Naive B cell (primary cell): ENCODE measurements at regions not wholly inside any gene's neighbourhood (a gene's known extent, or its start where the extent isn't known, plus 50 kb on each side); places are given as distances from the start of the nearest gene placed in this dataset.
"Not testable (repeated sequence)": the region's sequence is repeated elsewhere in the genome, so short reads cannot be mapped to it uniquely, and the experiment has no call there.

ENCODE experiments used
- ATAC-seq, 2 donors: fragments of 150-1000 bp; cut with Tn5 transposase; 2 replicates each; pipeline ENCODE4 v1.10.0; 2021; ENCODE audit warnings: low read depth in 2 of 2, mild to moderate bottlenecking in 2 of 2, moderate library complexity in 2 of 2
- DNase-seq: peaks from one replicate; pipeline ENCODE4 v3.0.0; 2022
- H3K27ac Mint-ChIP-seq, 6 donors: one replicate each; pipeline ENCODE4 v1.8.0; 2020 to 2022; ENCODE audit warnings: mild to moderate bottlenecking in 6 of 6, mixed read lengths in 6 of 6, moderate library complexity in 5 of 6, inconsistent platforms in 2 of 6
- H3K27me3 Mint-ChIP-seq, 3 donors: one replicate each; pipeline ENCODE4 v1.8.0; 2021 to 2022; ENCODE audit warnings: mixed read lengths in 3 of 3, mild to moderate bottlenecking in 1 of 3
- H3K36me3 Mint-ChIP-seq, 2 donors: one replicate each; pipeline ENCODE4 v1.8.0; 2020 to 2022; ENCODE audit warnings: mixed read lengths in 2 of 2, inconsistent platforms in 1 of 2, mild to moderate bottlenecking in 1 of 2
- H3K4me1 Mint-ChIP-seq, 3 donors: one replicate each; pipeline ENCODE4 v1.8.0; 2020 to 2022; ENCODE audit warnings: mixed read lengths in 3 of 3, inconsistent platforms in 1 of 3, mild to moderate bottlenecking in 1 of 3, moderate library complexity in 1 of 3
- H3K4me3 Mint-ChIP-seq, 8 donors: one replicate each; pipeline ENCODE4 v1.8.0; 2020 to 2022; ENCODE audit warnings: mild to moderate bottlenecking in 8 of 8, mixed read lengths in 8 of 8, moderate library complexity in 8 of 8, inconsistent platforms in 2 of 8
- H3K9me3 Mint-ChIP-seq, 7 donors: one replicate each; pipeline ENCODE4 v1.8.0; 2020 to 2022; ENCODE audit warnings: mixed read lengths in 7 of 7, mild to moderate bottlenecking in 5 of 7, inconsistent platforms in 2 of 7, moderate library complexity in 1 of 7

DNA sequence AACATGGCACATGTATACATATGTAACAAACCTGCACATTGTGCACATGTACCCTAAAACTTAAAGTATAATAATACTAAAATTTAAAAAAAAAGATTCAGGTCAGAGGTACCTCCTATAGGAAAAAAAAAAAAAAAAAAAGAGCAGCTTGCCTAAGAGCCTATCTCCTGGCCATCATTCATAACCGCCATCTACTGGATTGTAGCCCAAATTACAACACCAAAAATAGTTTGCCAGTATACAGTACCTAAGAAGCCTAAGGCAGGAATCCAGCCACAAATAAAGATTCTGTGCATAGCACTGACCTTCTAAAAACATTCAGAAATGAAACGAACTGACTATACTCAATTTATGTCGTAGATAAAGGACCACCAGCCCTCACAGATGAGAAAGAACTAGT lies 438.4 kb upstream of the ADGRB3 start:
- DNase-seq (no peak), ATAC-seq (no peak)
- Mint-ChIP-seq H3K4me3 (no peak overlapping the region), H3K4me1 (no peaks in the 10 kb centered on the region), H3K27me3 (no peaks in the 10 kb centered on the region), H3K9me3 (peaks cover 0 to 11% (median 0%) of the 10 kb centered on the region in 7 donors), H3K27ac (no peak overlapping the region), H3K36me3 (no peaks in the 10 kb centered on the region)

DNA sequence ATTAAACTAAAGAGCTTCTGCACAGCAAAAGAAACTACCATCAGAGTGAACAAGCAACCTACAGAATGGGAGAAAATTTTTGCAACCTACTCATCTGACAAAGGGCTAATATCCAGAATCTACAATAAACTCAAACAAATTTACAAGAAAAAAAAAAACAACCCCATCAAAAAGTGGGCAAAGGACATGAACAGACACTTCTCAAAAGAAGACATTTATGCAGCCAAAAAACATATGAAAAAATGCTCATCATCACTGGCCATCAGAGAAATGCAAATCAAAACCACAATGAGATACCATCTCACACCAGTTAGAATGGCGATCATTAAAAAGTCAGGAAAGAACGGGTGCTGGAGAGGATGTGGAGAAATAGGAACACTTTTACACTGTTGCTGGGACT lies 439.3 kb upstream of the ADGRB3 start:
- not testable (repeated sequence) for DNase-seq, H3K36me3 Mint-ChIP-seq, ATAC-seq, H3K4me1 Mint-ChIP-seq, H3K27me3 Mint-ChIP-seq, H3K9me3 Mint-ChIP-seq, H3K4me3 Mint-ChIP-seq, H3K27ac Mint-ChIP-seq

DNA sequence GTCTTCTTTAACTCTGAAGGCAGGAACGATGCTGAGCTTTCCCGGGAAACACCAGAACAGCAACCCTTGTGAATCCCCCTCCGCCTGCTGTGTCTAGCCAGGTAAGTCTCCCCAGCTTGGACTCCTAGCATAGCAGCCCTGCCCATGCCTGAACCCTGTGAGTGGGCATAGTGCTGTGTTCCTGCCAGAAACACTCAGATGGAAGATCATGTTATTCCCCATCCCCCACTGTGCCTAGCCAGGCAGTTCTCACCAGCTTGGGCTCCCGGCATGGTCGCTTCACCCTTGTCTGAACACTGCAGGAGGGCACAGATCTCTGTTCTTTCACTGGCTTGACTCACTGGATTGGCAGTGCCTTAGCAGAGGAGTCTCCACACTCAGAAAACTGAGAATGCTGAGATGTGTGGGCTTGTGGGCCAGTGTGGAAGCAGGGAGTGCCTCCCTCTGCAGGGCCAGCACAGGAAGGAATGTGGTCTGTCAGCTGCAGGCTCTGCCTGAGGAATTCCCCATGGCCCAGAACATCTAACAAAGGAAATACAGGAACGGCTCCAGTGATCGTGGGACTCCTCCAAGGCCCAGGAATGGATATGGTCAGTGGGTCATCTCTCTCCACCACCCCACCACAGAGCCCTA lies 440.1 kb upstream of the ADGRB3 start:
- H3K4me3 Mint-ChIP-seq, result no peak overlapping the region
- H3K4me1 Mint-ChIP-seq, result no peaks in the 10 kb centered on the region
- ATAC-seq (no peak), DNase-seq (no peak)
- H3K36me3 Mint-ChIP-seq, result no peaks in the 10 kb centered on the region
- no peaks in the 10 kb centered on the region for H3K27me3 Mint-ChIP-seq
- no peak overlapping the region for H3K27ac Mint-ChIP-seq
- peaks cover 0 to 8% (median 0%) of the 10 kb centered on the region in 7 donors for H3K9me3 Mint-ChIP-seq

DNA sequence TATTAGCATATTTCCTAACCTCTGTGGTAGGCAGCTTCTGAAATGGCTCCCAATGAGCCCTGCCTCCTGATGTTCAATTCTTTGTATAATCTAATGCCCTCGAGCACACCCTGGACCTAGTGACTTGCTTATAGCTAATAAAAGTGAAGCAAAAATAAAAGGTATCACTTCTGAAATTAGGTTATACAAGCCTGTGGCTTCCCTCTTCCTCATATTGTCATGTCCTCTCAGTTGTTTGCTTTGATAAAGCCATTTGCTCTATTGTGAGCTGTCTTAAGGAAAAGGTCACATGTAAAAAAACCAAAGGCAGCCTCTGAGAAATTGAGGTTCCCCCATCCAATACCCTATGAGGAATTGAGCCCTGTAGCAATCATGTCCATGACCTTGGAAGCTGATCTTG lies 442.1 kb upstream of the ADGRB3 start:
- ATAC-seq (no peak), DNase-seq (no peak)
- H3K27ac Mint-ChIP-seq, result no peak overlapping the region
- H3K27me3 Mint-ChIP-seq, result no peaks in the 10 kb centered on the region
- H3K4me3 Mint-ChIP-seq, result no peak overlapping the region
- no peaks in the 10 kb centered on the region for H3K4me1 Mint-ChIP-seq
- no peaks in the 10 kb centered on the region for H3K36me3 Mint-ChIP-seq
- H3K9me3 Mint-ChIP-seq, result peaks cover 0 to 3% (median 0%) of the 10 kb centered on the region in 7 donors

DNA sequence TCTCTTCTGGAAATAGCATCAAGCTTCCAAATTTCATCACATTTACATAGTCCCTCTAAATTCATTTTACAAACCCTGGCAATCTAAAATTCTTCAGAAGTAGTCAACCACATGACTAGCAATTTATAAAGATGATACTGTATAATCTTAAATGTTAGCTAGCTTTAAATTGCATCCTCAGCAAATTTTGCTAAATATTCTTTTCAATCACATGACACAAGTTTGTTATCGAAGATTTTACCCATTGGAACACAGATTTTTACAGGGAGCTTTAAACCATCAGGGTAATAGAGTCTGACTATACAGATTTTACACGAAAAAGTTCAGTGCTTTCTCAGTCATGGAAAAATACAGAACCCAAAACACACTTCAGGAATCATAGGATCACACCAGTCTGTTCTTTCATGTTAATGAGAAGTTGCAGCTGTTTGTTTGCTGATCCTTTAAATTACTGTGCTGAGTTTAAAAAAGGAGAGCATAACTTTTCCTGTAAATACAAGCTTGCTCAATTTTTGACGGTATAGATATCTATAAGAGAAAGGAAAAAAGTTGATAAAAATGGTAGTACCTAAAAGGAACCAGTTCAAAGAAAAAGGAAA lies 445.8 kb upstream of the ADGRB3 start:
- H3K27me3 Mint-ChIP-seq, result no peaks in the 10 kb centered on the region
- ATAC-seq, result no peak
- no peak overlapping the region for H3K4me3 Mint-ChIP-seq
- no peaks in the 10 kb centered on the region for H3K36me3 Mint-ChIP-seq
- H3K4me1 Mint-ChIP-seq, result no peaks in the 10 kb centered on the region
- no peak for DNase-seq
- peaks cover 0 to 5% (median 0%) of the 10 kb centered on the region in 7 donors for H3K9me3 Mint-ChIP-seq
- no peak overlapping the region for H3K27ac Mint-ChIP-seq

DNA sequence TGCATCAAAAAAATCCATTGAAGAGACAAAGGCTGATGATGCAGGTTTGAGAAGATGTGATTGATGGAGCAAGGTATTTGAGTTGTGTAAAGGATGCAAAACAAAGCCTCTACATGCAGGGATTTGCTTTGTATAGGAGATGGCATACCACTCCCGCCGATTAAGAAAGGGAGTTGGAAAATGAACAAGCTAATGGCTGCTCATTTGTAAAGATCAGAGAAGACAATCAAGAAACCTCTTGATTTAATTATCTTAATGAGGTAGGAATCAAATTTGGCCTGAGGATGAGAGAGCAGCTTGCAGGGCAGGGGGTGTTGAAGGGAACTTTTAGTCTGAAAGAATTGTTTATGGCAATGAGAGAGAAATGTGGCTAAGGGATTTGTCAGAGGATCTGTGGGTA lies 448.2 kb upstream of the ADGRB3 start:
- ATAC-seq (no peak), DNase-seq (no peak)
- Mint-ChIP-seq H3K36me3 (no peaks in the 10 kb centered on the region), H3K27ac (no peak overlapping the region), H3K9me3 (peaks cover 0 to 5% (median 0%) of the 10 kb centered on the region in 7 donors), H3K27me3 (no peaks in the 10 kb centered on the region), H3K4me3 (no peak overlapping the region), H3K4me1 (no peaks in the 10 kb centered on the region)

DNA sequence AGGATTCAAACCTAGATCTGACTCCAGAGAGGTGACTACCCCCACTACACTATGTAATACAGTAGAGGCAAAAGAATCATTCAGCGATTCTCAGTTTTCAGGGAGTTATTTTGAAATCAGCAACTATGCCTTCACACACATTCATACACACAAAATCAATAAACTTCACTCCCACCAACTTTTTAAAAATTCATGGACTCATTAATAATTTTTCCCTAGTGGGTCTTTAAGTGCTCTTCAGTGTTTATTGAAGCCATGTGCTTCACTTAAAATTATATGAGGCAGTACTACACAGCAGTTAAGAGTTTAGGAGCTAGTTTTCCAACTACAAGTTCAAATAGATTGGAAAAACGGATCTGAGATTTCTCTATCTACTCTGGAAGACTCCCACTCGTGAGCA lies 452.7 kb upstream of the ADGRB3 start:
- no peaks in the 10 kb centered on the region for H3K36me3 Mint-ChIP-seq
- no peak overlapping the region for H3K4me3 Mint-ChIP-seq
- DNase-seq (no peak), ATAC-seq (no peak)
- peaks cover 0 to 11% (median 4%) of the 10 kb centered on the region in 7 donors for H3K9me3 Mint-ChIP-seq
- H3K4me1 Mint-ChIP-seq, result no peaks in the 10 kb centered on the region
- no peaks in the 10 kb centered on the region for H3K27me3 Mint-ChIP-seq
- H3K27ac Mint-ChIP-seq, result no peak overlapping the region

DNA sequence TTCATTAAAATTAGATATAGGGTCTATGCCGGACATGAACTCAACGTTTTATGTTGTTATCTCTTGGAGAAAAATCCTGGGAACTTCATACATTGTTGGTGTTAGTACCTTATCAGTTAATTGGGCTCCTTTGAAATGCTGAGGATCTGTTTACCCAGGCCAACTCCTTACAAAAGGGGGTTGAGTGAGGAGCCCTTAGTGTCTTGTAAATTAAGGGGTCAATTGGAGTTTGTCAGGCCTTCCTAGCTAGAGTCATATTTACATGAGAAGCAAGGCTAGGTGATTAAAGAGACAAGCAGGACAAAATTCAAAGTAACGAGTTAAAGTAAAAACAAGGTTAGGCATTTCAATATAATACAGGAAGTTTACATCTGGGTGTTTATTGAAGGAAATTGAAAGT lies 454.1 kb upstream of the ADGRB3 start:
- not testable (repeated sequence) for ATAC-seq, H3K27me3 Mint-ChIP-seq, H3K36me3 Mint-ChIP-seq, H3K4me3 Mint-ChIP-seq, DNase-seq, H3K27ac Mint-ChIP-seq, H3K4me1 Mint-ChIP-seq
- peaks cover 0 to 11% (median 2%) of the 10 kb centered on the region in 7 donors for H3K9me3 Mint-ChIP-seq

DNA sequence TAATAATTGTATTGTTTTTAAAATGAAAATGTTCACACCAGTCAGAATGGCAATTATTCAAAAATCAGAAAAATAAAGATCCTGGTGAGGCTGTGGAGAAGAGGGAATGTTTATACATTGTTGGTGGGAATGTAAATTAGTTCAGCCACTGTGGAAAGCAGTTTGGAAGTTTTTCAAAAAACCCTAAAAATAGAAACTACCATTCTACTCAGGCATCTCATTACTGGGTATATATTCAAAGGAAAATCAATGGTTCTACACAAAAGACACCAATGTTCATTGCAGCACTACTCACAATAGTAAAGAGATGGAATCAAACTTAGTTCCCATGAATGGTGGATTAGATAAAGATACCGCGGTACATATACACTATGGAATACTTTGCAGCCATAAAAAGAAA lies 461.5 kb upstream of the ADGRB3 start:
- Mint-ChIP-seq H3K9me3 (peaks cover 0 to 8% (median 0%) of the 10 kb centered on the region in 7 donors), H3K36me3 (no peaks in the 10 kb centered on the region), H3K4me3 (no peak overlapping the region), H3K27me3 (no peaks in the 10 kb centered on the region), H3K27ac (no peak overlapping the region), H3K4me1 (no peaks in the 10 kb centered on the region)
- ATAC-seq (no peak), DNase-seq (no peak)

DNA sequence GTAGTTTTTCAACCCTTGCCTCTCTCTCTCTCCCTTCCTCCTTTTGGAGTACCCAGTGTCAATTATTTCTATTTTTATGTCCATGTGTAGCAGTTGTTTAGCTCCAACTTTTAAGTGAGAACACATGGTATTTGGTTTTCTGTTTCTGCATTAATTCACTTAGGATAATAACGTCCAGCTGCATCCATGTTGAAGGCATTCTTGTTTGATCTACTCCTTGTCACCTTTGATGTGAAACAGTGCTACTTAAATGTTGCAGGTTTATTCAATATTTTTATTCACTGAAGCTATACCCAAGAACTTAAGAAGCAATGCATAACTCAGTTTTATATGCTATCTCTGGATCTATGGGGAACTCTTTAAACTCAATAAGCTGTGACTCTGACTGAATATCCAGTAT lies 465.2 kb upstream of the ADGRB3 start:
- Mint-ChIP-seq H3K27me3 (no peaks in the 10 kb centered on the region), H3K36me3 (no peaks in the 10 kb centered on the region), H3K4me1 (no peaks in the 10 kb centered on the region), H3K9me3 (peaks cover 0 to 3% (median 0%) of the 10 kb centered on the region in 7 donors), H3K4me3 (no peak overlapping the region), H3K27ac (no peak overlapping the region)
- no peak for ATAC-seq
- no peak for DNase-seq

DNA sequence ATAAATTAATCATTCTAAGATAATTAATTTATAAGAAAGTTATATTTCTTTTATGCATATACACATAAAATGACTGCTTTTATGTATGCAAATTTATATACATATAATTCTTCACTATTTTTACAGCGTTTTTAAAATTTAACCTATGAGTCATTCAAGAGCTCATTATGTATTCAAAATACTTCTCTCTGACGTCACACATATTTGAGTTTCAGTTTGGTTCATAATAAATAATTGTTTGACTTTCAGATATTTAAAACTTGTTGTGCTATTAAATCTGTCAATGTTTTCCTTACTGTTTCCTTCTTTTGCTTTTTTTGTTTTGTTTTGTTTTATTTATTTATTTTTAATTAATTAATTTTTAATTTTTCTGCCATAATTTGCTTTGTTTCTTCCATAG lies 467.5 kb upstream of the ADGRB3 start:
- no peaks in the 10 kb centered on the region for H3K27me3 Mint-ChIP-seq
- DNase-seq (no peak), ATAC-seq (no peak)
- no peaks in the 10 kb centered on the region for H3K36me3 Mint-ChIP-seq
- H3K27ac Mint-ChIP-seq, result no peak overlapping the region
- H3K9me3 Mint-ChIP-seq, result peaks cover 0 to 4% (median 0%) of the 10 kb centered on the region in 7 donors
- H3K4me3 Mint-ChIP-seq, result no peak overlapping the region
- H3K4me1 Mint-ChIP-seq, result no peaks in the 10 kb centered on the region

DNA sequence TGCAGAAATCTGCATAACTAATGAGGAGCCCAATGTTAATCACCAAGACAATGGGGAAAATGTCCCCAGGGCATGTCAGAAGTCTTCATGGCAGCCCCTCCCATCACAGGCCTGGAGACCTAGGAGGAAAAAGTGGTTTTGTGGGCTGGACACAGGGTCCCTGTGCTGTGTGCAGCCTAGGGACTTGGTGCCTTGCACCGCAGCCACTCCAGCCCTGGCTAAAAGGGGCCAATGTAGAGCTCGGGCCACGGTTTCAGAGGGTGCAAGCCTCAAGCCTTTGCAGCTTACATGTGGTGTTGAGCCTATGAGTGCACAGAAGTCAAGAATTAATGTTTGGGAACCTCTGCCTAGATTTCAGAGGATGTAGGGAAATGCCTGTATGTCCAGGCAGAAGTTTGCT lies 474.3 kb upstream of the ADGRB3 start:
- not testable (repeated sequence) for DNase-seq, ATAC-seq, H3K27me3 Mint-ChIP-seq, H3K4me1 Mint-ChIP-seq, H3K27ac Mint-ChIP-seq, H3K4me3 Mint-ChIP-seq
- H3K9me3 Mint-ChIP-seq, result peaks cover 0 to 24% (median 9%) of the 10 kb centered on the region in 7 donors
- H3K36me3 Mint-ChIP-seq, result peaks cover 0 to 11% of the 10 kb centered on the region in 2 donors

DNA sequence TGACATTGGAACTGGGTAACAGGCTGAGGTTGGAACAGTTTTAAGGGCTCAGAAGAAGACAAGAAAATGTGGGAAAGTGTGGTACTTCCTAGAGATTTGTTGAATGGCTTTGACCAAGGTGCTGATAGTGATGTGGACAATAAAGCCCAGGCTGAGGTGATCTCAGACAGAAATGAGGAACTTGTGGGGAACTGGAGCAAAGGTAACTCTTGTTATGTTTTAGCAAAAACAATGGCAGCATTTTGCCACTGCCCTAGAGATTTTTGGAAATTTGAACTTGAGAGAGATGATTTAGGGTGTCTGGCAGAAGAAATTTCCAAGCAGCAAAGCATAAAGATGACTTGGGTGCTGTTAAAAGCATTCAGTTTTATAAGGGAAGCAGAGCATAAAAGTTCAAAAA lies 474.7 kb upstream of the ADGRB3 start:
- ATAC-seq, result no peak
- Mint-ChIP-seq H3K36me3 (peaks cover 0 to 11% of the 10 kb centered on the region in 2 donors), H3K9me3 (peaks cover 0 to 24% (median 9%) of the 10 kb centered on the region in 7 donors), H3K4me3 (no peak overlapping the region), H3K4me1 (no peaks in the 10 kb centered on the region), H3K27me3 (no peaks in the 10 kb centered on the region), H3K27ac (no peak overlapping the region)
- DNase-seq, result no peak

DNA sequence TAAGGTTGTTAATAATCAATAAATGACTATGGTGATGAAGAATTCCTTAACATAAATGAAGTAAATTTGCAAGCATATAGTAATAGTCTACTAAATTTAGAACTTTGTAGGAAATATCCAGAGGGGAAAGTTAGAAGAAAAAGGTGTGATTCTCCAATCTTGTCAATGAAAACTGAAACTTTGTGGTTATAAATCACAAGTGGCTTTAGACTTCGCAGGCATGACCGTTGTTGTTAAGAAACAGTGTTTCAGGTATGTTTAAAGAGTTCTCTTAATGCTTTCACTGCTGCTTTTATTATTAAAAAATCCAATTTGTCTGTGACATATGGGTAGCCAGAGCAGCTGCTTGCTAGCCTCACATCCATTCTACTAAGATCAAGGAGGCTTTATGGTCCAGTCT lies 475.6 kb upstream of the ADGRB3 start:
- ATAC-seq (no peak), DNase-seq (no peak)
- Mint-ChIP-seq H3K36me3 (peaks cover 0 to 11% of the 10 kb centered on the region in 2 donors), H3K4me1 (no peaks in the 10 kb centered on the region), H3K4me3 (no peak overlapping the region), H3K9me3 (peaks cover 0 to 24% (median 9%) of the 10 kb centered on the region in 7 donors), H3K27ac (no peak overlapping the region), H3K27me3 (no peaks in the 10 kb centered on the region)
